Activated naive CD8-positive, alpha-beta T cell treated with anti-CD3 and anti-CD28 coated beads, Interleukin-2, amount 50 U/mL, for 16 hours (primary cell): ENCODE measurements at regions not wholly inside any gene's neighbourhood (a gene's known extent, or its start where the extent isn't known, plus 50 kb on each side); places are given as distances from the start of the nearest gene placed in this dataset.

Experiments
- DNase-seq: peaks from one replicate; pipeline ENCODE4 v3.0.0-alpha.2; 2020; ENCODE audit warnings: low read depth, low spot score

GRCh38 chr2:240358080-240358479 lies 77.4 kb upstream of the GPC1 start:
- no peak for DNase-seq

- DNase-seq, result no peak
Observed at GRCh38 chr2:240358821-240359397, 76.6 kb upstream of the GPC1 start.

DNA sequence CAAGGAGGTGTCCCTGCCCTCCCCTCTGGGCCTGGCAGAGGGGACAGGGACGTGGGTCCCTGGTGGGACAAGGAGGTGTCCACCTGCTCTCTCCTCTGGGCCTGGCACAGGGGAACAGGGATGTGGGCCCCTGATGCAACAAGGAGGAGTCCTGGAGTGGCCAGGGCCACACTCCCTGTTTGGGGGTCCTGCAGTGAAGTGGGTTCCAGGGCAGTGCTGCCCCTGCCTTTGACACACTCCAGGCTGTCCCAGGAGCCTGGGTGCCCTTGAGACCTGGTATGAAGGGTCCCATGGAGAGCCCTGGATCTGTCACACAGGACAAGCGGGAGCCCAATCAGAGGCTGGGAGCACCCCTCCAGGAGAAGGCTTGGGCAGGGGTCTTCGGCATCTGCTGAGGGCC lies 75.8 kb upstream of the GPC1 start:
- DNase-seq, result no peak

- no peak for DNase-seq
Observed at GRCh38 chr2:240360645-240361475, 74.6 kb upstream of the GPC1 start.

DNA sequence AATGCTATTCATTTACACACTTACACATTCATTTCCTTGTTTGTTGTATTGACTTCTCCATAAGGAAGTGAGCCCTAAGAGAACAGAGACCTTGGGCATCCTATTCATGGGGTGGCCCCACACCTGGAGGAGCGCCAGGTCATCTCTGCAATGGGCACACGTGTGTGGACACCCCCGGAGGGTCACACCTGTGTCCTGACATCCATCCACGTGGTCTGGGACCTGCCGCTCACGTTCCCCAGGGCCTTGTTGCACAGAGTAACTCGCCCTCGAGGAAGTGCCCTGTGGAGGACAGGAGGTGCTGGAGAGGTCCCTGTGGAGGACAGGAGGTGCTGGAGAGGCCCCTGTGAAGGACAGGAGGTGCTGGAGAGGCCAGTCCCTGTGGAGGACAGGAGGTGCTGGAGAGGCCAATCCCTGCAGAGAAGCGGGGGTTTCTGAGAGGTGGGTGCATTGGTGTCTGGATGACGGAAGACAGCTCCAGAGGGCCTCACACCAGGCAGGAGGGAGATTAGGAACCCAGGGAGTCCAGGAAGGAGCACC lies 73.2 kb upstream of the GPC1 start:
- DNase-seq, result no peak

DNA sequence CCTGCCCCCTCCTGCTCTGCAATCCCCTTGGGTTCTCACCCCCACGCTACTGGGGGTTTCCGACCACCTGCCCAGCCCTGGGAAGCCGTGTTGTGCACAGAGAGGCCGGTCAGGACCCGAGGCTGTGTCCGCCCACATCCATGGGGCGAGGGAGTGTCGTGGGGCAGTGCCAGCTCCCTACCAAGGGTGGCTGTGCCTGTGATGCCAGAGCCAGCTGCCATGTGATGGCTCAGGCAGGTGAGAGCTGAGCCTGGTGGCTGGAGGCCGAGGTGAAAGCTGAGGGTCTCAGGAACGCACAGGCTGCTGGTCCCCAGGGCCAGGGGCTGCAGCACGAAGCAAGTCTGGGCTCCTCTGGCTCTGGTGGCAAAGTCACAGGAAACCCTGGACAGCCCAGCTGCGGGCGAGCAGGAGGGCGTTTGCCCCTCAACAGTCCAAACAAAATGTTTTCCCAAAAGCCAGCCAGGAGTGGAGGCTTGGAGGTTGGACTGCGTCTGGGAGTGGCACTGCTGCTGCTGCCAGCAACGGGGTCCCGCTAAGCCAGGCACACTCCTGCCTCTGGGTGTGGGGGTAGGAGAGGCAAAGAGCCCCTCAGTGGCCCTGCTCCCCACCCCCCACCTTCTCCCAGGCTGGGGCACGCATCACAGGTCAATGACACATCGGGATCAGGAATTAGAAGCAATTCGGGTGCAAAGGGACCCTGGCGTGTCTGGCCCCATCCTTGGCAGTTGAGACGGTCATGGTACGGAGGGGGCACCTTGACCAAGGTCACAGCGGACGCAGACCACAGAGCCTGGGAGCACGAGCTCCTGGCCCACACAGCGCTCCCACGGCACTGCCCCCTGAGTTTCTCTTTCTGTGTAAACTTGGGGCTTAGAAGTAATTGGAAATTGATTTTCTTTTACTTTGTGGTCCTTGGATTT lies 72.4 kb upstream of the GPC1 start:
- DNase-seq, result no peak

- DNase-seq, result no peak
Observed at GRCh38 chr2:240363746-240364581, 71.5 kb upstream of the GPC1 start.

GRCh38 chr2:240364582-240364960 lies 70.9 kb upstream of the GPC1 start:
- no peak for DNase-seq

- DNase-seq, result no peak
Observed at GRCh38 chr2:240364961-240365775, 70.3 kb upstream of the GPC1 start.

DNA sequence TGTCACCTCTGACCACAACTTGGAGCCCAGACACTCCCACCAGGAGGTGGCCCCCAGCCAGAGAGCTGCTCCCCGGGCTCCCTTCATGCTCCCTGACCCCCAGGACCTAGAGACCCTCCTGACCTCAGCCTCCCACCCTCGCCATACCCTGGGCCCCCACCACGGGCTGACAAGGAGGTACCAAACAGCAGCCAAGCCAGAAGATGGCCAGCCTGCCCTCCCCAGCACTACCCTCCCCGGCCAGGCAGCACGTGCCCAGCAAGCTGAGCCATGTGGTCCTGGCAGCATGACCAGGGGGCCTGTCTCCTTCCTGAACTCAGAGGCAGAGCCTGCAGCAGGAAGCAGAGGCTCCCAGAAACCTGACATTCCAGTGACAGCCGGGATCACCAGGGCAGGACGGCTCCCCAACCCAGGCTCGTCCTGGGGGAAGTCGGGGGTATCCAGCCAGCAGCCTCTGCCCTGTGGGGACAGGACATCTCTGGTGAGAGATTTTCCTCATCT lies 69.4 kb upstream of the GPC1 start:
- no peak for DNase-seq

DNA sequence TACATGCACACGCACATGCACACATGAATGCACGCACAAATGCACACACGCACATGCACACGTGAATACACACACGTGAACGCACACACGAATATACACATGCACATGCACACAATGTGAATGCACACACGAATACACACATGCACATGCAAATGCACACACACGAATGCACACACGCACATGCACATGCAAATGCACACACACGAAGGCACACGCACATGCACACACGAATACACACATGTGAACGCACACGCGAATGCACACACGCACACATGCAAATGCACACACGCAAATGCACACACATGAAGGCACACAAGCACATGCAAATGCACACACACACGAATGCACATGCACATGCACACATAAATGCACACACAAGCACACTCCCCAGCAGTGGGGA lies 68.6 kb upstream of the GPC1 start:
- no peak for DNase-seq

GRCh38 chr2:240367721-240368120 lies 67.7 kb upstream of the GPC1 start:
- DNase-seq, result no peak

DNA sequence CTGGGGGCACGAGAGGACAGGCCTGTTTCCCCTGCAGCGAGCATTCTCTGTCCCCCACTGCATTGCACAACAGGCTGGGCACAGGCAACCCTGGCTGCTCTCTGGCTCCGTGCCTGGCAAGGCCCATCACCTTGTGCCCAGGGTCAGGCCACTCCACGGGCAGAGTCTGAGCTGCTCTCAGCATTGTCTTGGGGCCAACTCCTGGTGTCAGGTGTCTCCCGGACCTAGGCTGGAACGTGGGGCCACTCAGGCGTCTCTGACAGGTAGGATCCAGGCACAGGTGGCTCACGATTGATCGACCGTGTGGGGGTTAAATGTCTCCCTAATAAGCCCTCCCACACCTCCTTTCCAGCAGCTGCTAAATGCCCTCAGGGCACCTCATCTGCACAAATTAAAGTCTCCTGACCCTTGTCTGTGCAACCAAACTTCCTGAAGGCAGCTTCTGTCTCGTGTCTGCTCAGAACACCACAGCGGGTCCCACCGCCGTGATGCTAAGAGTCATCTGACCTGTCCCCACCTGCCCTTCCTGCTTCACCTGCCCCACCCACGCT lies 66.6 kb upstream of the GPC1 start:
- DNase-seq, result no peak

DNA sequence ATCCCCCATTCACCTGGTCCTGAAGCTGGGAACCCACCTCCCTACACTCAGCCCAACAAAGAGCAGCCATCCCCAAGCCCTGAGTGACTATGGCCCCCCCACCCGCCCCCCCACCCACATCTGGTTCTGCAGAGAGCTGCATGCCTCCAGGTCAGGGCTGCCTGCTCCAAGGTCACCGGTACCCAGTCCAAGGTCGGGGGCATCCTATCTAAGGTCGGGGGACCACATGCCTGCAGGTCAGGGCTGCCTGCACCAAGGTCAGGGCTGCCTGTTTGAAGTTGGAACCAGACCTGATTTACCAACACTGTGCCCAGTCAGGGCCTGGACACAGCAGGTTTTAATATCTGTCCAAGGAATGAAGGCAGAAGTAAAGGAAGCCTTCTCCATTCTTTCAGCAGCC lies 66.1 kb upstream of the GPC1 start:
- no peak for DNase-seq

DNA sequence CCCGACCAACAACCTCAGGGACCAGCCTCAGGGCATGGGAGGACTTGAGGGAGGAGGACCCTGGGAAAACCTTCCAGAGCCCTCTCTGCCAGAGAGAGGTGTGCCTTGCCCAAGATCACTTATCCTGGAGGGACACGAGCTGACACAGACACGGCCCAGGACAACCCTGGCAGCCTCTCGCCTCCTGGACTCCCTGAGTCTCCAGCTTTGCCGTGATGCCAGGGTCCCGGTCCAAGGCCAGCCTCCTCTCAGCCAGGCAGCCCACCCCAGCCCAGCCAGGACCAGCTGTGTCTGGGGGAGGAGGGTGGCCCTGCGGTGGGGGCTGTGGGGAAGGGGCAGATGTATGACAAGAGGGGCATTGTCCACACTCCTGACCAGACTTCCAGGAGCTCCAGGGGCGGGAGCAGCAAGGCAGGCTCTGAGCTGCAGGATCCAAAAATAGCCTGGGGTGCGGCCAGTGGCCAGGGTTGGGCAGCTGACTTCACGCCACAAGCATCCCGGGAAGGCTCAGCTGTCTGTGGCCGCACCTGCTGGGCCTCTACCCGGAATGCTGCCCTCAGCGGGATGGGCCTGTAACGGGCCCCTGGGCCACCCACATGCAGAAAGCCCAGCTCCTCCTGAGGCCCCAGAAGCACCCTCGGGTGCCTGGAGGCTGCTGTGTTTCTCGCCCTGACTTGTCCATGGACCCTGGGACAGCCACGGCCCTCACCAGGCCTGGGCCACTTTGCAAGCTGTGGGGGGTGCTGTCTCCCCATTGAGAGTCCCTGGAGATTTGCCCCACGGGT lies 65.5 kb upstream of the GPC1 start:
- no peak for DNase-seq

DNA sequence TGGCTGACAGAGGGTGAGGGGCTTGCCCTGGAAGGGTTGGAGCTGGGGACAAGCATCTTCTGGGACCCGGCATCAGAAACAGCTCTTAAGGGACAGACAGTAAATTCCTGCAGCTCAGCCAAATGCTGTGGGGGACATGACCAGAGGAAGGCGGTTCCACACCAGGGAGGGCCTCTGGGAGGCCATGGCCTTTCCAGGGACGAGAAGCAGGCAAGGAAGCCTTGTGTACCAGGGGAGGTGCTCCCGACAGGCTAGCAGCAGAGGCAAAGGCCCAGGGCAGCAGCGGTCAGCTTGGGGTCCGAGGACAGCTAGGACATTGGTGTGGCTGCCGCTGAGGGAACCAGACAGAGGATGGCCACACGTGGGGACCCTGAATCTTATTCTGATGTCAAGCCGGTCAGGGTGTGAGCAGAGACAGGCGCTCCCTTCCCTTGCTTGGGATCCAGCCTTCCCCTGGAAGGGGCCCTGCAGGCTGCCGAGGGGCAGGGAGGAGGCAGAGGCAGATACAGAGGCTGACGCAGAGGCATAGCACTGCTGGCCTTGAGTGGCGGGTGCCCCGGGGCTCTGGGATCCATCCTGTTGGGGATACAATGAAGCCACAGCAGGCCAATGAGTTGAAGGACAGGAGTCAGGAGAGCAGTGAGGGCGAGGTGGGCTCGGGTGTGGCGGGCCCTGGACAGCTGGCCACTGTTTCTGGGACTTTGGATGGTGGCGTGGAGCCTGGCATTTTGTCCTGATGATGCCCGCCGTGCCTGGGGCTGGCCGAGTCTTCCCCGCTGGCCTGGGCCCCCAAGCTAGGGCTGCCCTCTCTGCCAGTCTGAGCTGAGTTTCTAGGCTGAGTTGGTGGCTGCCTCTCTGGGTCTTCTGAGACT lies 64.1 kb upstream of the GPC1 start:
- no peak for DNase-seq

DNA sequence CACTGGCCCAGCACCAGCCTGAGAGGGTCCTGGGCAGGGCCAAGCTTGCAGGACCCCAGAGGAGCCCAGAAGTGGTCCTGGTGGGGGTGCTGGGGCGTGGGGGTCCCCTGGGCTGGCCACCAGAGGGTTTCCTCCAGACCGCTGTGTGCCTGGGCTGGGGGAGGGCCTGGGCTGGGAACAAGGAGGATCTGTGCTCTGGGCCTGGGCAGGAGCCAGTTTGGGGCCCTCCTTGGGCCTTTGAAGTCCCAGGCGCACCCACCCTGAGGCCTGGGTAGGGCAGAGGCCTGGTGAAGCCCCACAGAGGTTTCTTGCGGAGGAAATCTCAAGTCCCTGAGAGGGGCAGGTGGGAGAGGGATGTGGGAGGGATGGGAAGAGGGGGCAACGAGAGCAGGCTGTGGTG lies 63.4 kb upstream of the GPC1 start:
- DNase-seq, result no peak

DNA sequence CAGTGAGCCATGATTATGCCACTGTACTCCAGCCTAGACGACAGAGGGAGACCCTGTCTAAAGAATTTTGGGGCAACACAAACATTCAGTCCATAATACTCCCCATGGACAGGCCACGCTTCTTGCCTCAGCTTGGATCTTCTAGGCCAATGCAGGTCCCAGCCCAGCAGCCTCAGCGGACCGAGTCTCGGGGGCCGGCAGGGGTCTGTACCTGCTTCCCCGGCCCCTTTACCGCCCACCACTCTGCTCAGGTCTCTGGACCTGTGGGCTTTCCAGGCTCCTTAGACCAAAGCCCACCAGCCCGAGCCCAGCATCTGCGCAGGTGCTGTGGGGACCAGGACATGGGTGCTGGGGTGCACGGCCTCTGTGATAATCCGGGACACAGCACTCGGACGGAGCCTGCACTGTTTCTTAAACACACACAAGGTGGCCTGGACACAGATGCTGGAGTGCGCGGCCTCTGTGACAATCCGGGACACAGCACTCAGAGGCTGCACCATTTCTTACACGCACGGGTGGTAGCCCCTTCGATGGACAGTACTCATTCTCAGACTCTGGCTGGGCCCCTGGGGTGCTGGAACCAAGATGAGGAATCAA lies 62.1 kb upstream of the GPC1 start:
- no peak for DNase-seq
